DOHH2 (cell line): ENCODE measurements at regions not wholly inside any gene's neighbourhood (a gene's known extent, or its start where the extent isn't known, plus 50 kb on each side); places are given as distances from the start of the nearest gene placed in this dataset.

ENCODE experiments used
- H3F3A ChIP-seq: fragments of 200-600 bp; sonication (generic), shearing (Covaris generic); 2 replicates; pipeline ENCODE4 v1.6.0; 2016; ENCODE audit warnings: antibody characterized with exemption, mild to moderate bottlenecking; ENCODE audit not compliant: control insufficient read depth, insufficient read depth
- H3K27ac ChIP-seq: fragments of 200-600 bp; sonication (generic); 2 replicates; pipeline ENCODE4 v1.5.1; 2014; ENCODE audit warnings: low read depth, mild to moderate bottlenecking, low read length, moderate library complexity
- H3K27me3 ChIP-seq: fragments of 200-600 bp; sonication (generic); 2 replicates; pipeline ENCODE4 v1.6.1; 2014; ENCODE audit warnings: mild to moderate bottlenecking, low read length, mixed read lengths; ENCODE audit not compliant: control insufficient read depth
- H3K36me3 ChIP-seq: fragments of 200-600 bp; sonication (generic); 2 replicates; pipeline ENCODE4 v1.6.1; 2014; ENCODE audit warnings: mild to moderate bottlenecking, low read length, moderate library complexity, mixed read lengths; ENCODE audit not compliant: control insufficient read depth
- H3K4me1 ChIP-seq: fragments of 200-600 bp; sonication (generic); 2 replicates; pipeline ENCODE4 v1.6.1; 2014; ENCODE audit warnings: mild to moderate bottlenecking, low read length, mixed read lengths; ENCODE audit not compliant: control insufficient read depth
- H3K4me2 ChIP-seq: fragments of 200-600 bp; sonication (generic); 2 replicates; pipeline ENCODE4 v1.6.0; 2014; ENCODE audit warnings: mild to moderate bottlenecking, low read length, moderate library complexity
- H3K4me3 ChIP-seq: fragments of 200-600 bp; sonication (generic); 2 replicates; pipeline ENCODE4 v1.5.1; 2014; ENCODE audit warnings: mild to moderate bottlenecking, low read length, mixed read lengths
- H3K79me2 ChIP-seq: fragments of 200-600 bp; sonication (generic); 2 replicates; pipeline ENCODE4 v1.6.1; 2014; ENCODE audit warnings: mild to moderate bottlenecking, low read length, mixed read lengths; ENCODE audit not compliant: control insufficient read depth
- H3K9me2 ChIP-seq: fragments of 200-600 bp; sonication (generic); replicated peaks from 2 replicates; pipeline ENCODE4 v1.6.1; 2014; ENCODE audit warnings: mild to moderate bottlenecking, low read length, mixed read lengths; ENCODE audit not compliant: control insufficient read depth
- H3K9me3 ChIP-seq: fragments of 200-600 bp; sonication (generic); 2 replicates; pipeline ENCODE4 v1.6.1; 2014; ENCODE audit warnings: antibody characterized with exemption, low read length, mixed read lengths; ENCODE audit not compliant: control insufficient read depth, insufficient read depth
- H4K20me1 ChIP-seq: fragments of 200-600 bp; sonication (generic); 2 replicates; pipeline ENCODE4 v1.6.0; 2014; ENCODE audit warnings: low read depth, mild to moderate bottlenecking, antibody characterized with exemption, low read length, moderate library complexity; ENCODE audit not compliant: control insufficient read depth, insufficient read depth
- CTCF ChIP-seq: fragments of 200-600 bp; sonication (generic); IDR thresholded peaks from one replicate; pipeline ENCODE4 v1.5.1; 2014; ENCODE audit warnings: antibody characterized with exemption, mild to moderate bottlenecking, low read depth, low read length; ENCODE audit not compliant: poor library complexity, severe bottlenecking
- EZH2phosphoT487 ChIP-seq: fragments of 200-600 bp; sonication (generic); IDR thresholded peaks from 2 replicates; pipeline ENCODE4 v1.6.1; 2017; ENCODE audit warnings: borderline replicate concordance, mild to moderate bottlenecking, antibody characterized with exemption, low read length, moderate library complexity, mixed read lengths

GRCh38 chr1:199767700-199768099, 259.8 kb upstream of the NR5A2 start:
- Histone ChIP-seq H3K9me3 (peaks cover 4% of the 10 kb centered on the region; the same call in 1 of the 2 replicates), H3K4me2 (no peak overlapping the region), H3F3A (no peaks in the 10 kb centered on the region), H3K9me2 (no peaks in the 10 kb centered on the region), H3K4me3 (no peak overlapping the region), H3K79me2 (no peaks in the 10 kb centered on the region), H3K36me3 (no peaks in the 10 kb centered on the region), H3K27me3 (no peaks in the 10 kb centered on the region), H4K20me1 (no peaks in the 10 kb centered on the region), H3K4me1 (no peaks in the 10 kb centered on the region), H3K27ac (no peak overlapping the region)
- TF ChIP-seq CTCF (no peak), EZH2phosphoT487 (no peak)

GRCh38 chr1:199774433-199775089, 252.9 kb upstream of the NR5A2 start:
- Histone ChIP-seq H3F3A (no peaks in the 10 kb centered on the region), H4K20me1 (no peaks in the 10 kb centered on the region), H3K27ac (no peak overlapping the region), H3K9me3 (no peaks in the 10 kb centered on the region), H3K27me3 (no peaks in the 10 kb centered on the region), H3K9me2 (no peaks in the 10 kb centered on the region), H3K4me1 (no peaks in the 10 kb centered on the region), H3K4me2 (no peak overlapping the region), H3K36me3 (no peaks in the 10 kb centered on the region), H3K79me2 (no peaks in the 10 kb centered on the region), H3K4me3 (no peak overlapping the region)
- TF ChIP-seq EZH2phosphoT487 (no peak), CTCF (no peak)

GRCh38 chr1:199776768-199777497, 250.6 kb upstream of the NR5A2 start:
- no peaks in the 10 kb centered on the region for H3K9me3 ChIP-seq
- H3K9me2 ChIP-seq = no peaks in the 10 kb centered on the region
- no peak for TF ChIP-seq EZH2phosphoT487
- TF ChIP-seq CTCF = no peak
- H3K27ac ChIP-seq = no peak overlapping the region
- H4K20me1 ChIP-seq = no peaks in the 10 kb centered on the region
- no peak overlapping the region for H3K4me3 ChIP-seq
- H3K4me2 ChIP-seq = no peak overlapping the region
- no peaks in the 10 kb centered on the region for H3K36me3 ChIP-seq
- H3K4me1 ChIP-seq = no peaks in the 10 kb centered on the region
- H3K79me2 ChIP-seq = no peaks in the 10 kb centered on the region
- no peaks in the 10 kb centered on the region for H3K27me3 ChIP-seq
- H3F3A ChIP-seq = no peaks in the 10 kb centered on the region
